22Rv1 (cell line): ENCODE measurements at regions not wholly inside any gene's neighbourhood (a gene's known extent, or its start where the extent isn't known, plus 50 kb on each side); places are given as distances from the start of the nearest gene placed in this dataset.

ENCODE experiments used
- H3K27ac ChIP-seq: fragments of 450-650 bp; 2 replicates; pipeline ENCODE4 v1.5.1; 2017
- CTCF ChIP-seq: fragments of 450-650 bp; IDR thresholded peaks from 2 replicates; pipeline ENCODE4 v1.5.1; 2017; ENCODE audit warnings: mild to moderate bottlenecking
- ZFX ChIP-seq: fragments of 450-650 bp; IDR thresholded peaks from 2 replicates; pipeline ENCODE4 v1.6.1; 2017; ENCODE audit warnings: antibody characterized with exemption, borderline replicate concordance

- H3K27ac ChIP-seq = no peak overlapping the region
- TF ChIP-seq ZFX = no peak
- TF ChIP-seq CTCF = no peak
Measured at GRCh38 chr12:86445356-86445755, 189.2 kb upstream of the MGAT4C start.

GRCh38 chr12:86435053-86435452 is 178.9 kb upstream of the MGAT4C start:
- H3K27ac ChIP-seq = no peak overlapping the region
- TF ChIP-seq CTCF (no peak), ZFX (no peak)

GRCh38 chr12:86429824-86430223 is 173.6 kb upstream of the MGAT4C start:
- no peak overlapping the region for H3K27ac ChIP-seq
- TF ChIP-seq ZFX (no peak), CTCF (no peak)

DNA sequence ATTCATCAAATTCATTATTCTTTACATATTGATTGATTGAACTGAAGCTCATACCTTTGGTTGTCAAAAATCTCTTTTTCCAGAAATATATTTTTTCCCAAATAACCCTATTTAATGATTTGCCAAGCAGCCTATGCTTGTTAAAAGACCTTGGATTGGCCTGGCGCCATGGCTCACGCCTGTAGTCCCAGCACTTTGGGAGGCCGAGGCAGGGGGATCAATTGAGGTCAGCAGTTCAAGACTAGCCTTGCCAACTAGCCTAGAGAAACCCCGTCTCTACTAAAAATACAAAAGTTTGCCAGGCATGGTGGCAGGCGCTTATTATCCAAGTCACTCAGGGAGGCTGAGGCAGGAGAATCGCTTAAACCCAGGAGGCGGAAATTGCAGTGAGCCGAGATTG is 165.1 kb upstream of the MGAT4C start:
- TF ChIP-seq CTCF (no peak), ZFX (no peak)
- H3K27ac ChIP-seq = no peak overlapping the region

- no peak for TF ChIP-seq ZFX
- no peak overlapping the region for H3K27ac ChIP-seq
Measured at GRCh38 chr12:86414201-86414600, 158.0 kb upstream of the MGAT4C start.

DNA sequence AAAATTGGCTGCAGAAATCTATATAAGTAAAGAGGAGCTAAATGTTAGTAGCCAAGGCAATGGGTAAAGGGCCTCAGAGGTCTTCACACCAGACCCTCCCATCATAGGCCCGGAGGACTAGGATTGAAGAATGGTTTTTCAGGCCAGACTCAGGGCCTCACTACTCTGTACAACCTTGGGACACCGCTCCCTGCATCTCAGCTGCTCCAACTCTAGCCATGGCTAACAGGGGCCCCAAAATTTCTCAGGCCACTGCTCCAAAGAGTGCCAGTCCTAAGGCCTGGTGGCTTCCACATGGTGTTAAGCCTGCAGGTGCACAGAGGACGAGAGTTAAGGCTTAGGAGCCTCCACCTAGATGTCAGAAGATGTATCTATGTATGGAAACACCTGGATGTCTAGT is 155.5 kb upstream of the MGAT4C start:
- no peak for TF ChIP-seq CTCF
- TF ChIP-seq ZFX = no peak
- no peak overlapping the region for H3K27ac ChIP-seq

GRCh38 chr12:86407620-86408208 is 151.5 kb upstream of the MGAT4C start:
- no peak for TF ChIP-seq CTCF
- no peak for TF ChIP-seq ZFX
- H3K27ac ChIP-seq = no peak overlapping the region

GRCh38 chr12:86389949-86390348 is 133.8 kb upstream of the MGAT4C start:
- no peak overlapping the region for H3K27ac ChIP-seq
- TF ChIP-seq ZFX = no peak
- TF ChIP-seq CTCF = no peak
